Endothelial cell of umbilical vein (primary cell): ENCODE measurements at regions not wholly inside any gene's neighbourhood (a gene's known extent, or its start where the extent isn't known, plus 50 kb on each side); places are given as distances from the start of the nearest gene placed in this dataset.

ENCODE experiments used
- BruUV-seq: library from RNA; stranded (reverse); fragments of 400-500 nt; replicated peaks from 2 replicates; lab custom pipeline; 2021; lab: Mats Ljungman, UMichigan
- CTCF ChIA-PET: fragments of 300-600, 350-600 bp; sonication (Branson Sonifier 250); formaldehyde crosslinking; loops from one replicate; lab custom pipeline; 2021; ENCODE audit warnings: antibody characterized with exemption, inconsistent platforms; lab: Charles Lee
- POLR2A ChIA-PET: fragments of 300-600, 350-600 bp; sonication (Branson Sonifier 250); formaldehyde crosslinking; loops from one replicate; lab custom pipeline; 2021; ENCODE audit warnings: antibody characterized with exemption, inconsistent platforms; lab: Charles Lee
- DNase-seq: peaks from one replicate; pipeline ENCODE4 v3.0.0-alpha.2; 2011; ENCODE audit warnings: low read depth, low spot score
- FAIRE-seq: peaks from 2 replicates; lab custom pipeline; 2011; peaks lifted over from hg19 to GRCh38; lab: Jason Lieb, UNC
- H2AFZ ChIP-seq: 2 replicates; pipeline ENCODE4 v1.6.0; 2012; ENCODE audit warnings: low read depth, low read length, control low read depth, inconsistent platforms
- H3K27ac ChIP-seq: 2 replicates; pipeline ENCODE4 v1.5.1; 2011; ENCODE audit warnings: low read depth, mild to moderate bottlenecking, control low read depth, low read length, moderate library complexity; ENCODE audit not compliant: insufficient read depth
- H3K27me3 ChIP-seq, 2 experiments: 2 replicates each; pipeline versions ENCODE4 v1.6.0 to v1.6.1; 2011; ENCODE audit warnings: low read length in 2 of 2, mixed read lengths in 1 of 2; ENCODE audit not compliant: control insufficient read depth in 2 of 2, insufficient read depth in 2 of 2
- H3K36me3 ChIP-seq, 2 experiments: 2 replicates in 1 of 2; 3 replicates in 1 of 2; pipeline ENCODE4 v1.5.1; 2011; ENCODE audit warnings: low read length in 2 of 2, mild to moderate bottlenecking in 1 of 2, moderate library complexity in 1 of 2; ENCODE audit not compliant: control insufficient read depth in 2 of 2, insufficient read depth in 2 of 2; ENCODE audit errors: extremely low read depth in 1 of 2
- H3K4me1 ChIP-seq: 3 replicates; pipeline ENCODE4 v1.5.1; 2011; ENCODE audit warnings: mild to moderate bottlenecking, low read length; ENCODE audit not compliant: control insufficient read depth, insufficient read depth; ENCODE audit errors: extremely low read depth
- H3K4me2 ChIP-seq: 2 replicates; pipeline ENCODE4 v1.6.1; 2011; ENCODE audit warnings: low read length, control low read depth, mixed read lengths; ENCODE audit not compliant: insufficient read depth
- H3K4me3 ChIP-seq, 3 experiments: fragments of 200-600 bp in 1 of 3; sonication (generic), shearing (Covaris generic) in 1 of 3; replicated peaks in 1 of 3; 2 replicates each; pipeline ENCODE4 v1.5.1; 2011 to 2016; ENCODE audit warnings: control low read depth in 3 of 3, low read length in 3 of 3, mild to moderate bottlenecking in 2 of 3, inconsistent platforms in 1 of 3, low read depth in 1 of 3, moderate library complexity in 1 of 3; ENCODE audit not compliant: insufficient read depth in 1 of 3
- H3K79me2 ChIP-seq: 2 replicates; pipeline ENCODE4 v1.6.0; 2012; ENCODE audit warnings: low read length, inconsistent platforms; ENCODE audit not compliant: control insufficient read depth, insufficient read depth
- H3K9ac ChIP-seq: replicated peaks from 2 replicates; pipeline ENCODE3; 2011; ENCODE audit warnings: low read length, control low read depth; ENCODE audit not compliant: insufficient read depth; ENCODE audit errors: extremely low read depth
- H3K9me1 ChIP-seq: replicated peaks from 3 replicates; pipeline ENCODE4 v1.6.0; 2011; ENCODE audit warnings: mild to moderate bottlenecking, low read length; ENCODE audit not compliant: control insufficient read depth, insufficient read depth; ENCODE audit errors: extremely low read depth
- H3K9me3 ChIP-seq: replicated peaks from 2 replicates; pipeline ENCODE4 v1.5.1; 2012; ENCODE audit warnings: low read length, inconsistent platforms; ENCODE audit not compliant: control insufficient read depth, insufficient read depth
- H4K20me1 ChIP-seq: replicated peaks from 2 replicates; pipeline ENCODE3; 2011; ENCODE audit warnings: mild to moderate bottlenecking, low read length; ENCODE audit not compliant: control insufficient read depth, insufficient read depth; ENCODE audit errors: extremely low read depth
- CTCF ChIP-seq, 2 donors: IDR thresholded peaks; 1 replicate in 1 of 2; 2 replicates in 1 of 2; pipeline ENCODE4 v1.5.1; 2011; ENCODE audit warnings: low read length in 2 of 2, mild to moderate bottlenecking in 2 of 2, moderate library complexity in 2 of 2, control low read depth in 1 of 2, inconsistent platforms in 1 of 2, low read depth in 1 of 2; ENCODE audit not compliant: insufficient read depth in 1 of 2; ENCODE audit errors: extremely low read depth in 1 of 2
- EZH2 ChIP-seq: IDR thresholded peaks from 2 replicates; pipeline ENCODE4 v1.6.1; 2012; ENCODE audit warnings: borderline replicate concordance, low read depth, mild to moderate bottlenecking, moderate library complexity, low read length, inconsistent platforms; ENCODE audit not compliant: severe bottlenecking
- FOS ChIP-seq: IDR thresholded peaks from 2 replicates; pipeline ENCODE4 v1.6.1; 2011; ENCODE audit warnings: mild to moderate bottlenecking, low read length, moderate library complexity, borderline replicate concordance; ENCODE audit not compliant: insufficient read depth
- GATA2 ChIP-seq: IDR thresholded peaks from 2 replicates; pipeline ENCODE4 v1.7.0; 2011; ENCODE audit warnings: low read depth, mild to moderate bottlenecking, moderate library complexity, mixed read lengths, low read length; ENCODE audit not compliant: insufficient read length, insufficient read depth
- JUN ChIP-seq: IDR thresholded peaks from 2 replicates; pipeline ENCODE4 v1.6.1; 2011; ENCODE audit warnings: borderline replicate concordance, low read depth; ENCODE audit not compliant: insufficient read length, insufficient read depth
- MAX ChIP-seq: IDR thresholded peaks from 2 replicates; pipeline ENCODE4 v1.6.1; 2011; ENCODE audit not compliant: insufficient read depth, insufficient read length
- POLR2A ChIP-seq: IDR thresholded peaks from 2 replicates; pipeline ENCODE4 v1.6.1; 2012; ENCODE audit warnings: low read depth, mild to moderate bottlenecking, control low read depth, low read length
- POLR2AphosphoS5 ChIP-seq: IDR thresholded peaks from 2 replicates; pipeline ENCODE4 v1.6.1; 2012; ENCODE audit warnings: low read depth, mild to moderate bottlenecking, control low read depth, low read length, moderate library complexity; ENCODE audit not compliant: insufficient read depth
- dilution Hi-C: fragments of 300-500 bp; cut with MboI; formaldehyde crosslinking; loops from one replicate; pipeline ENCODE4 v1.15.0; 2019; ENCODE audit warnings: low sequenced_read_pairs; ENCODE audit not compliant: extremely low pct_ligation_motif_present
- intact Hi-C: fragments of 100-400 bp; cut with micrococcal nuclease; formaldehyde crosslinking; loops from one replicate; pipeline ENCODE4 v1.10.0; 2022

DNA sequence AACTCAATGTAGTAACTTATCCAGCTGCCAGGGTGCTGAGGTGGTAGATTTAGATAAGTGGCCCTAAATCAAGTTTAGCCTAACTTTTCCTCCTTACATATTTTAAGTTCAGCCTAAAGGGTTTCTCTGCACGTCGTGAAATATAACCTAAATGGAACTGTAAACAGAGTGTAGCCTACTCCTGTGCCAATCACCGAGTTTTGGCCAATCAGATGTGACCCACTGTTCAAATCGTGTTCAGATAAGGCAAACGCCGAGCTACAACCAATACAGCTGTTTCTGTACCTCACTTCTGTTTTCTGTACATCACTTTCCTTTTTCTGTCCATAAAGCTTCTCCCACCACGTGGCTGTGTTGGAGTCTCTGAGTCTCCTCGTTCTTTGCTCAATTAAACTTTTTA lies 904.2 kb upstream of the POT1 start:
- no peak for TF ChIP-seq CTCF (IDR thresholded peaks at IDR 0.05; ENCODE audit: extremely low read depth in 1 of 2, insufficient read depth in 1 of 2, low read depth in 1 of 2, low read length in 2 of 2)
- no peak for TF ChIP-seq GATA2
- no peak for TF ChIP-seq FOS
- no peak for TF ChIP-seq EZH2
- no peak for TF ChIP-seq JUN
- TF ChIP-seq MAX = no peak
- TF ChIP-seq POLR2A = no peak
- no peak for TF ChIP-seq POLR2AphosphoS5
- intact Hi-C loops = no loop called here
- Histone ChIP-seq H3K36me3 (no peaks in the 10 kb centered on the region), H3K4me2 (no peak overlapping the region), H3K27ac (no peak overlapping the region), H3K79me2 (no peaks in the 10 kb centered on the region), H3K27me3 (no peaks in the 10 kb centered on the region), H3K9me3 (no peaks in the 10 kb centered on the region), H2AFZ (no peak overlapping the region), H3K9ac (no peak overlapping the region), H3K4me3 (no peak overlapping the region), H3K9me1 (no peaks in the 10 kb centered on the region), H4K20me1 (no peaks in the 10 kb centered on the region), H3K4me1 (no peaks in the 10 kb centered on the region)
- CTCF ChIA-PET = no interaction called here
- FAIRE-seq = no peak
- dilution Hi-C loops = no loop called here
- DNase-seq = no peak
- POLR2A ChIA-PET = no interaction called here
- no TSS peak for BruUV-seq
